HG03571 (cell line): ENCODE measurements at regions not wholly inside any gene's neighbourhood (a gene's known extent, or its start where the extent isn't known, plus 50 kb on each side); places are given as distances from the start of the nearest gene placed in this dataset.
"Not testable (repeated sequence)": the region's sequence is repeated elsewhere in the genome, so short reads cannot be mapped to it uniquely, and the experiment has no call there.

Experiments
- ATAC-seq: cut with Tn5 transposase; IDR thresholded peaks from one replicate; pipeline ENCODE4 v1.9.1; 2021; ENCODE audit not compliant: unreplicated experiment

DNA sequence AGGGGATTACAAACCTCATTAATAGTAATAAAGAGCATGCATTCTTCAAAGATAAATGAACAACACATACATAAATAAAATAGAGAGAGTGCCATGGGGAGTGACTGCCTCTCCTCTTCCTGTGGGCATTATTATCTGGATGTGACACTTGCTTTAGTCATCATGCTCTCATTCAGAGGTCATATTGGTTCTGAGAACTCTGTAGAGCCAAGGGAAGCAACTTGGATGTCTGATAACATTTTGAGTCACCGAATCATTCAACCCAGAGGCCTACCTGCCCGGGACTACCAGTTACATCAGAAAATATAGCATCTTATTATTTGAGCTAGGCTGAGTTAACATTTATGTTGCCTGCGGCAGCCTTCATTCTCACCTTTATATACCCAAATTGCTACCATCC is 489.5 kb downstream of the STIM2 start:
- ATAC-seq: no peak

DNA sequence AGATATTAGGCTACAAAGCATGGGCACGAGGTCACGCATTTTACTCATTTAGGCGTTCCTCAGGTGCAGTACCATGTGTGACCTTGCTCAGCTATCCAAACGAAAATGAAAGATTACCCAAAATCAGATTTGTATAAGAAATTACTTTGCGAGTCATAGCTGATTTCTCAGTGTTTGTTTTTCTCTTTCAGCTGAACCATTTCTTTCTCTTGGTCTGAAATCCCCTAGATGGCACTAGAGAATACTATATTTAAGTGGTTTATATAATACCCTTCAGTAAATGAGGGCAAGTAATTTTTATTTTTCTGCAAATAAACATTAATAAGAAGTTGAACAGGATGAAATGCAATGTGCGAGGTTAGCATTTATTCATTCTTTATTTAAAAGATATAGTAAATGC is 496.6 kb downstream of the STIM2 start:
- no peak for ATAC-seq

DNA sequence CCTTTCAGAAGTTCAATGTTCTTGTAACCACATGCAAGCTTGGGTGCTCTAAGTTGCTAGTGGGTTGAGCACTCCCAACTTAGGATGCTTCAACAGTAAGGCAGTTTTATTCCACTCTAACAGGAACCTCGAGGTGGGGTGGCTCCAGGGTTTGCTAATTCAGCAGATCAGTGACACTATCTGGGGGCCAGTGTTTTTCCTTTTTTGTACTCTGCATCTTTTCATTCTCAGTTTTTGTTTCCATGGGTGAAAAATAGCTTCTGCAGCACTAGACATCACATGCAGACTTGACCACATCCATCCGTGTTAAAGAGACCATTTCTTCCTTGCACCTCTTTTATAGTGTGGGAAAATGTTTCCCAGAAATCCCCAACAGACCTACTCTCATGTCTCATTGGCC is 497.6 kb downstream of the STIM2 start:
- no peak for ATAC-seq

DNA sequence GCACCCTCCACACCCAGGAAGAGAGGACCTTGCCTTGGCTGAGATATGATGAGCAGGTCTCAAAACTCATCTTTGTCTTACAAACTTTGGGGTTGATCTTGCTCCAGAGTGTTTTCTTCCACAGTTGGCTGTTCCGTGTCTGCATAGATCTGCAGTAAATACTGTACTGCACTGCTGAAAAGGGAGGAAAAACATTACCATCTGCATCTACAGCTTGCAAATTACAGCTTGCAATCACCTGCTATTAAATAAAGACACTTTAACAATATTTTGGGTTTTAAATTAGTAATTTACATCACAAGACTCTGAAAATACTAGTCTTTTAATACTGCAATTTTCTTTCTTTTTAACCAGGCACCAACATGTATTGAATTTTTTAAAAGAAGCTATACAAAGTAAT is 499.5 kb downstream of the STIM2 start:
- no peak for ATAC-seq

DNA sequence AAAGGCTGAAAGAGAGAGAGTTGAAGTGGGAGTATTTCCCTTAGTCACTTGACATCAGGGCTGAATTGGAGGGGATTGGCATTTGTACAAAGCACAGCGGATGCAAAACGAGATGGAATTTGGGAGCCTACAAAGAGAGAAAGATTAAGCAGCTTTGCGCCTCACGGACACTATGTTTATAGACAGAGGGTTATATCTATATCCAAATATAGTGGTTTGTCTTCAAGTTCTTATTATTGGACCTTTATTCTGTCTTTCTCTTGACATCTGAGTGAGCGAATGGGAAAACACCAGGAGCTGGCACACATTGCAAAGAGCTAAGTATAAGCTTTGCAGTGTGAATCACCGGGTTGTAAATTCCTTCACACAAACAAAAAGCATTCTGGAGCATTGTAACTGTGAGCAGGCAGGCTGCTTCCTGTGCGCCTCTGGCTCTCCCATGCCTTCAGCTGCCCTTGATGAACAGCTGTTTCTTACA is 500.2 kb downstream of the STIM2 start:
- ATAC-seq: no peak

DNA sequence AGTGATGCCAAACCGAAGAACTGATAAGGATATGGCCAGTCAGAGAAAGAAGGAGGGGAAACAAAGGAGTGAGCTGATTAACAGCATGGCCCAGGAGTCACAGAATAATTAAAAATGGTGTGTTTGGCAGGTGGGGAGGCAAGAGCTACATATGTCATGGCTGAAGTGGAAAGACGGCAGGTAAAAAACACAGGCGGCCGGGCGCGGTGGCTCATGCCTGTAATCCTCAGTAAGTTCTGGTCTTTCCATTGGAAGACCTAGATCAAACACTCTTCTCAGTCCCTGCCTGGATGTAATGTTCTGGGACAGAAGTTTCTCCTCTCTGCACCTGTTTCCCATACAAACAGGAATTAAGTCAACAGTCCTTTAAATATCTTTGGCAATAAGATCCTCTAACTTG is 503.9 kb downstream of the STIM2 start:
- no peak for ATAC-seq

DNA sequence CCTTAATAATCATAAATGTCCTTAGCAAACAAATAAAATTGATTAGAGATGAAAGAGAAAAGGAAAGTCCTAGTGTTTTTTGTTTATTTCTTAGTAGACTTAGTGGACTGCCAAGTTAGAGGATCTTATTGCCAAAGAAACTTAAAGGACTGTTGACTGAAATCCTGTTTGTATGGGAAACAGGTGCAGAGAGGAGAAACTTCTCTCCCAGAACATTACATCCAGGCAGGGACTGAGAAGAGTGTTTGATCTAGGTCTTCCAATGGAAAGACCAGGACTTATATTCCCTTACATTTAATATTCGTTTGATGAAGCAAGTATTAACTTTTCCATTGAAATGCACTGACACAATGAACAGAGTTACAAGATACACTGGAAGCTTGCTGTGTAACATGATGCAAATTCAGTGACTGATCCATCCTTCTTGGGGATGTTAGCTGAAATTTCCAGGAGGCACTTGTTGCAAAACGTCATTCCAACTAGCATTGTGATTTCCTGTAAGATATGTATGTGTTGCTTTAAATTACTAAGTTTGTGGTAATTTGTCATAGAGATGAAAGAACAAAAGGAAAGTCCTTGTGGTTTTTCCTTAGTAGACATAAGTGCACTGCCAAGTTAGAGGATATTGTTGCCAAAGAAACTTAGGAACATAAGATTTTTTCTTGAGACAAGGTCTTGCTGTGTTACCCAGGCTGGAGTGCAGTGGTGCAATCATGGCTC is 505.6 kb downstream of the STIM2 start:
- no peak for ATAC-seq

DNA sequence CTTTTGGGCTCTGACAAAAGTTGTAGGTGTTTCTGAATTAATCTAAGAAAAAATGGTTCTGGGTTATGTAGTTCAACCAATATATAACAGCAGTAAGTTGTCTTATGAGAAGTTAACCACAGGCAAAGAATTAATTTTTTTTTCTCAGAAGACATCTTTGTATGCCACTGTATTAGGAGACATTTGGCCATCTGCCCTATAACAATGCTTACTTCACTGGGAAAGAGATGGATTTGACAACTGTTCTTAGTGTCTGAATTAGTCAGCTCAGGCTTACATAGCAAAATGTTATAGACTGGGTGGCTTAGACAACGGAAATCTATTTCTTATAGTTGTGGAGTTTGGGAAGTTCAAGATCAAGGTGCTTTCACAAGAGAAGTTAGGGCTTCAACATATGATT is 508.1 kb downstream of the STIM2 start:
- ATAC-seq: no peak

DNA sequence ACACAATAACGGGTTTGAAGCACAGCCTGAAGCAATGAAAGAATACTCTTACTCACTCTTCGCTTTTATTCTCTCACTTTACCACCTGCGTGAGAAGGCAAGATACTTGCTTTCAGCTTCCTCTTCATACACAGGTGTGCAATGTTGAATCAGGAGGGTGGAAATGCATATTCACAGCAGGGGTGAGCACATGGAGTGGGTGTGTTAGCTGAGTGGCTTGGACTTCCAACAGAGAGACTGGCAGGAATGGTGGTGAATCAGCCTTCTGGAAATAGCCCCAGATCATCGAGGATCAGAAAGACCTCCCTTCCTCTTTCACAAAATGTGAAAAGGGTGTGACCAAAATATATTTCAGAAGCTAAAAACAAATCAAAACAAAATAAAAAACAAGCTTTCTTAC is 521.2 kb downstream of the STIM2 start:
- ATAC-seq: no peak

DNA sequence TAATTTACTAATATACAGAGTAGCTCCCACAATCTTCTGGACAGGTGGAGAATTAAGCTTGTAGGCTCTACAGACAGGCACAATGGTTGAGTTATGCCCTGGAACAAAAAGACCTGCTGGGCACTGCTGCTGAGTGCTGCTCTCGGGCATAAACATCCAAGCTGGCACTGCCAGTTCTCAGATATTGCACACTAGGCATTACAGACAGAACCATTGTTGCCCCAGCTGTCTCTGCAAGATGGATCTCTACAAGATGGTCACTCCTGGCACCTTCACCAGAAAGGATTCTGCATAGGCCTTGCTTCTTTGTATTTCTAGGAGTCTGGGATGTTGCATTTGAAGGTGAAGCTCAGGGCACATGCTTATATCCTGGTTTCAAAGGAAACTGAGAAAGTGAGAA is 527.1 kb downstream of the STIM2 start:
- no peak for ATAC-seq

DNA sequence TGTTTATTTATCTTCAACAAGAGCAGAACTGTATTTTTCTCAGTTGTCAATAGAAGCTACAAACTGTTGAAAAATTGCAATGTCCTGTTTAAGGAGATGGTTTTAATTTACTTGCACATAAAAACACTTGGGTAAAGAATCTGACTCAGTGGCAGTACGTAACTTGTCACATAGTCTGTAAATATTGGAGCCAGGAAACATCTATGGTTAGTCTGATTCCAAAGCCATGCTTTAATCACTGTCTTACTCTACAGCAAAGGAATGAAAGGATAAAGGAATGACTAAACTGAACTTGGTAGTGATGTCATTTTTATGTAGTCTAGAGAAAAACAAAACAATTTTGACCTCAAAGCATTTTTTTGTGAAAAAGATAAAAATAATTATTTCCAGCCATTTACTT is 537.2 kb downstream of the STIM2 start:
- no peak for ATAC-seq

DNA sequence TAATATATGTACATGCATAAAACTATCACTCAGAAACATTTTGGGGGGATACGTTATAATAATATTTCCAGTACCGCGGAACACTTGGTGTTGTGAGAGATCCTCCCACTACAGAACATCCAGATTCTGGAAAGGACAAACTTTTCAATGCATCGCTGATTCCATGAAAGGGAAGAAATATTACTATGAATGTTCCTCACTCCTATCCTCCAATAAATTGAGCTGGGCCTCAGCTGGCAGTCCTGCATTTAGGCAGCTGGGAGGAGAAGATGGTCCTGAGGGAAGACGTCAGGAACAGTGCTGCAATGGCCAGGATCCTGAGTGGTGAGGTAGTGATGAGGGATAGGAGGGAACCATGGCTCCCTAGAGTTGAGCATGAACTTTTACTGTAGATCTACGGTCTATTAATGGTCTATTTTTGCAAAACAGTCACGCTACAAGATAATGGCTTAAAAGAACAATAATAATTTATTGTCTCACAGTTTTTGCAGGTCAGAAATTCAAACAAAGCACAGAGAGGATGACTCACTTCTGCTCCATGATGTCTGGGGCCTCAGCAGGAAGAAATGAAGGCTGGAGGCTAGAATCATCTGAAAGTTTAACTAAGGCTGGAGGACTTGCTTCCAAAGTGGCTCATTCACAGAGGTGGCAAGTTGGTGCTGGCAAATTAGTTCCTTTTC is 538.1 kb downstream of the STIM2 start:
- ATAC-seq: no peak

DNA sequence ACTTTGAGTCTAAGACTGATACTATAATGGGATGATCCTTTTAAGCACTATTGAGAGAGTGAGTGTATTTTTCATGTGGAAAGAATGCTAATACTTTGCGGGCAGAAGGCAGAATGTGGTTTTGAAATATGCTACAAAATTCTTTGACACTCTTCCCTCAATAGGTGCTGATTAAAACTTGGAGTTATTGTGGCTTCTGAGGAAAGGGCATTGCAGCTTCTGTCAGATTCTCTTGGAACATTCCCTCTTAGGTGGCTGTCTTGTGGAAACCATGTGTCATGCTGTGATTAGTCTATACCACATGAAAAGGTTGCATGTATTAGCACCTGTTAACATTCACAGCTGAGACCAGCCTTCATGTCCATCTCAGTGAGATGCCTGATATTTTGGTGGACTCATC is 547.0 kb downstream of the STIM2 start:
- no peak for ATAC-seq

DNA sequence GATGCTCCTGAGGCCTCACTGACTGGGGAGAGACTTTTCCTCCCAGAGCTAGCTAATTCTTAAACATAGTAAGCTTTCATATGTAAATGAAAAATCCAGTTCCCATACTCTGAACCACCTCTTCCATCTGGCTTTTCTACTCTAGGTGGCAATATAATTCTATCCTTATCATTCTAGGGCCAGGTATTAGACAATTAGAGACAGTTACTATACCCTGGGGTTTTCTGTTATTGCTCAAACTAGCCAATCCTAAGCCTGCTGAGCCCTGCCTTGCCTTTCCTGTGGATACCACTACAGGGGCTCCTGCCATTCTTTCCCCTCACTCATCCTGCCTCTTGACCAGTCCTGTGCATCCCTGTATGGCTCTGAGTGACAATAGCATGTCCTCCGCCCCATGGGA is 552.0 kb downstream of the STIM2 start:
- no peak for ATAC-seq

DNA sequence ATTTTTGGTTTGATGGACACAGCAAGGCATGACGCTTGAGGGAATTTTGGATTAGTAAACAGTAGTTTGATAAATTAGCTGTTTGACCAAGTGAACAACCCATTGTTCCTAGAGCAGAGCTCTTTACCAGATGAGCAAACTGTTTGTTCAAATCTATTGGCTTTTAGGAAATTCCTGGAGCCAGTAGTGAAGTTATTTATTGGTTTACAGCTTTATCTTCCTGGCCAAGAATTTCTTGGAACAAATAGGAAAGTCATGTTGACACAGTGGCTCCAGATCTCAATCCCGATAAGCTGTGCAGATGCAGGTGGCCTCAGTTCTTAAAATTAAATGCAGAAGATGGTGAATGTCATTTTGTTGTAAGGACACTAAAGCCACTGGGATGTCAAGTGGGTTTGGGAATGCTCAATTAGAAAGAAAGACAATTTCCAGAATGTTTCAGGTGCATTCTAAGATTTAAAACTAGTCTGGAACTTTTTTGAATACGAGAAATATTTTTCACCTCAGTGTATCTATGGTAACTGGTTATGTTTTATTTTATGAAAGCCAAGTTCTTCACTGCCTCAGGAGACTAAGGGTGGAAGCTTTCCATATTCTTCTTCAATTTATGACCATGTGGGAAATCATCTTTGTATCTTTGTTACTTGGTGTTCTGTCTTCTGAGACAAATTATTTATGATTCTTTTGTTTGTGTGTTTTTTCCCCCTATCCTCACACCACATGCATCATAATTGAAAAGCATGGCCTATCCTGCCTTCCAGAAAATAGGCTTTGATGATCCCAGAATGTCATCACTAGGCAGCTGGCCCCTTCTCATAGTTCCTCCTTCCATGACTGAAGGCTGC is 554.5 kb downstream of the STIM2 start:
- ATAC-seq: no peak

DNA sequence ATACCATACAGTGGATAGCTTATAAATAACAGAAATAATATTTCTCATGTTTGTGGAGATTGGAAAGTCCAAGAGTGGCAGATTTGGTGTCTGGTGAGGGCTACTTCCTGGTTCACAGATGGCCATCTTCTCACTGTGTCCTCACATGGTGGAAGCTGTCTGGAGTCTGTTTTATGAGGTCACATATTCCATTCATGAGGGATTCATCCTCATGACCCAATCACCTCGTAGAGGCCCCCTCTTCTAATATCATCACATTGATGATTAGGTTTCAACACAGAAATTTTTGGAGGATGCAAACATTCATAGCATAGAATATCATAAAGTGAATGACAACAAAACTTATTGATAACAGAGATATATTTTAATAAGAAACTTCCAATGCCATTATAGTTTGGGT is 568.0 kb downstream of the STIM2 start:
- no peak for ATAC-seq

DNA sequence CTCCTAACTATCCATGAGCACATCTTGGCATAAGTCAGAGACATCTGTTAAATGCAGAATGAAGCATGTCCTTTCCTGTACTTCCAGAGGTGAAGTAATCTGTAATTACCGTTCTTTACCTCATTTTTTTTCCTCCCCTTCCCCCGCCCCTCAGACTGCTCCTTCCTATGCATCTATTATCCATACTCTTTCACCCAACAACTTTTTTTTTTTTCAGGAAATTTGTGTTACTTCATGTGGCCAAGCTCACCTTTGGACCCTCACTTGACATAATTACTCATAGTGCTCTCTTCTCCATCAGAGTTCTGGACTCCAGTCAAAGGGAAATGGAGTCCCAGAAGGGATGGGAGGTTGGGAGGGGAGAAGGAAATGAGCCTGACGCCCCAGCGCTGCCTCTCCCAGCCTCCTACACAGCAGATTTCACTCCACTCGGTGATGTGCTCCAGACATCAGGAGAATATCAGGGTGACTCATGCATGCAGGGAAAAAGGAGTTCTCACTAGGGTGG is 568.8 kb downstream of the STIM2 start:
- no peak for ATAC-seq

DNA sequence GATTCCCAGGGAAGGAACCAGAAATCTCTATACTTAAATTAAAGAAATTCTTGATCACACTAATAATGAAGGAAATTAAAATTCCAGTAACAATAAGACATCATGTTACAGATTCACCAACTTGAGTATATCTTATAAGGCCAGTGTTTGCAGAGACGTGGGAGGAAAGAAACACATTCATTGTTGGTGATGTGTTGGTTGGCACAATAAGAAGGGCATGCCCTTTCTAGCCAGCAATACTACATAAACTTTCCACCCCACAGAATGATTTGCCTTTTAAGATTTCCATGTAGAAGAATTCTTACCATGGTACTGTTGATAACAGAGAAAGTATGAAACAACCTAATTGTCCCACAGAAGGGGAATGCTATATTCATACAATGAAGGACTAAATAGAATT is 581.5 kb downstream of the STIM2 start:
- no peak for ATAC-seq

DNA sequence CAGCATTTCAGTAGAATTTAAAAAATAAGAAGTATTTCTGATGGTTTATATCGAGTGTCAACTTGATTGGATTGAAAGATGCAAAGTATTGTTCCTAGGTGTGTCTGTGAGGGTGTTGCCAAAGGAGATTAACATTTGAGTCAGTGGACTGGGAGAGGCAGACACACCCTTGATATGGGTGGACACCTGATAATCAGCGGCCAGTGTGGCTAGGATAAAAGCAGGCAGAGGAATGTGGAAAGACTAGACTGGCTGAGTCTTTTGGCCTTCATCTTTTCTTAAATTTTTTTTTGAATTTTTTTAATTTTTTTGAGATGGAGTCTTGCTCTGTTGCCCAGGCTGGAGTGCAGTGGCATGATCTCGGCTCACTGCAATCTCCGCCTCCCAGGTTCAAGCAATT is 582.0 kb downstream of the STIM2 start:
- ATAC-seq: not testable (repeated sequence)

DNA sequence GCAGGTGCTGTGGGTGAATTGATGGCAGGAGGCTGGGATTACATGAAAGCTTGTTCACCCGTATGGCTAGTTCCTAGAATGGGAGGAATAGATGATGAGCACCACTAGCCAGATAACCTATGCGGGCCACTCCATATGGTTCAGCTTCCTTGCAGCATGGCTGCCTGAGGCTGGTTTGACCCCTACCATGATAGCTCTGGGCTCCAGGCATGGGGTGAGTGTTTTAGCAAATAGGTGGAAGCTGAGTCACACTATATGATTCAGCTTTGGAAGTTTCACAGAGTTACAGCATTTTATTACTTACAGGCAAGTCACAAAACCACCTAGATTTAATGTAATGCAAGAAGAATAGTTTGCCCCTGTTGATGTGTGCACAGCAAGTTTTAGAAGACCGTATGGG is 603.2 kb downstream of the STIM2 start:
- ATAC-seq: no peak

DNA sequence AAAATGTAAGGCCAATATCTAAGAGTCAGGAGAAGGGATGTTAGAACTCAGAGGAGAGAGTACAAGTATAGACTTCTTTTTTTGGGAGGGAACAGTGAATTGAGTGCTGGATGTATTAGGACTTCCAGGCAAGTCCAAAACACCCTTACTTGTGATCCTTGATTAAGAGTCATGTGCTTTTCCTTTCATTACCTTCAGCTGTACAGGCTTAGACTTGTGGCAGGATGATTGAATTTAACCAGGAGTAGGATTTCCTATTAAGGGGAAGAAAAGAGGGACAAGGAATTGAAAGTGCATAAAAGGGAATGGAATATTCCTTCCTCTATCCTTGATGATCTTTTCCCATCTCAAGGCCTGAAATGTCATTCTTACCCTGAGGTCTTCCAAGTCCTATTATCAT is 606.7 kb downstream of the STIM2 start:
- ATAC-seq: no peak

DNA sequence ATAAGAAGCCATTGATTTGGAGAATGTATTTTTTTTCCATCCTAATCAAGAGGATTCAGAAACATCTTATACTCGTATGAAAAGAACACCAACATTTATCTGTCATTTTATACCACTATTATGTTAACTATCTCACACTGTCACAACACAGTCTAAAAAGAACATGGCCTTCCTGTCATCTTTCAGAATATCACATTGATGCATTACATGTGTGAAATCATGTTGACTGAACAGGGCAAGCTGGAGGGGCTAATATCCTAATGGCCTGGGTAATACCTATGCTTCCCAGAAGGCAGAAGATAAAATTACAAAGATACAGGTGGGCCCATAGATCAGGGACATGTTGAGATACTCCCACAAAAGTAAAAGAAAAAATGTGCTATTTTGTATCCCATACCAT is 611.7 kb downstream of the STIM2 start:
- ATAC-seq: no peak
